Tibial nerve (tissue), 4 donors: ENCODE measurements at regions not wholly inside any gene's neighbourhood (a gene's known extent, or its start where the extent isn't known, plus 50 kb on each side); places are given as distances from the start of the nearest gene placed in this dataset.

Source experiments
- DNase-seq, 2 donors: peaks; one replicate each; pipeline ENCODE4 v3.0.0-alpha.2; 2019; ENCODE audit warnings: low spot score in 2 of 2
- H3K27ac ChIP-seq, 4 donors: fragments of 200-600 bp; sonication (generic) in 3 of 4; one replicate each; pipeline ENCODE4 v1.5.1; 2017 to 2019; ENCODE audit warnings: mild to moderate bottlenecking in 1 of 4
- H3K27me3 ChIP-seq, 2 donors: fragments of 200-600 bp; sonication (generic) in 1 of 2; one replicate each; pipeline versions ENCODE4 v1.5.1 to v1.6.0; 2017 to 2019
- H3K36me3 ChIP-seq, 3 donors: fragments of 200-600 bp; sonication (generic); one replicate each; pipeline ENCODE4 v1.5.1; 2018 to 2019
- H3K4me1 ChIP-seq, 4 donors: fragments of 200-600 bp; sonication (generic) in 3 of 4; one replicate each; pipeline ENCODE4 v1.5.1; 2017 to 2019
- H3K4me3 ChIP-seq, 4 donors: fragments of 200-600 bp; sonication (generic) in 3 of 4; one replicate each; pipeline ENCODE4 v1.5.1; 2017 to 2019; ENCODE audit warnings: mild to moderate bottlenecking in 1 of 4, moderate library complexity in 1 of 4
- H3K9me3 ChIP-seq, 4 donors: fragments of 200-600 bp; sonication (generic) in 3 of 4; one replicate each; pipeline ENCODE4 v1.5.1; 2017 to 2019
- EP300 ChIP-seq, 2 donors: sonication (generic); formaldehyde crosslinking; IDR thresholded peaks; one replicate each; pipeline ENCODE4 v1.6.1; 2017; ENCODE audit warnings: antibody characterized with exemption in 2 of 2, mild to moderate bottlenecking in 1 of 2
- POLR2A ChIP-seq, 2 donors: fragments of 450-650 bp; IDR thresholded peaks; one replicate each; pipeline ENCODE4 v1.6.1; 2017; ENCODE audit warnings: antibody characterized with exemption in 2 of 2, mild to moderate bottlenecking in 2 of 2, moderate library complexity in 2 of 2
- WGBS, 2 donors: methylation state at CpG; one replicate each; pipeline ENCODE4 v1.1.5; 2018; 5-methylcytosine and 5-hydroxymethylcytosine counted together
- TF ChIP-seq, protein P1 (sequence below), 5 experiments: fragments of 200-600 bp in 3 of 5; fragments of 450-650 bp in 2 of 5; sonication (generic) in 3 of 5; IDR thresholded peaks; one replicate each; pipeline ENCODE4 v1.5.1; 2016 to 2019; ENCODE audit warnings: antibody characterized with exemption in 5 of 5, mild to moderate bottlenecking in 3 of 5, moderate library complexity in 2 of 5

DNA sequence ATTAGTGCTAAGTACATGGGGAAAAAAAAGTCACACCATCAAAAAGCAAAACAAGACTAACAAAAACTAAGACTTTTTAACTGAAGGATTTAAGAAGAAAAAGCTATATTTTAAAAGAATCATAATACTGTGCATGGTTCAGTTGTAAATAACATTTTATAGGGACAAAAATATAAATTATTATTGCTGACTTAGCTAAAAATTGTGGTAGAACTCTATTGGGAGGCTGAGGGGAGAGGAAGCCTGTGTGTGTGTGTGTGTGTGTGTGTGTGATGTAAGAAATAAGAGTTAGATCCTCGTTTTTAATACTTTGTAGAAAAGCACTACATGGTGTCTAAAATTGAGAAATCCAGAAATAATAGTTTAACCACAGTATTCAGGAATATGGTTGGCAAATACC is 1950.9 kb upstream of the TENM3 start:
- no peaks in the 10 kb centered on the region for H3K9me3 ChIP-seq
- no peaks in the 10 kb centered on the region for H3K36me3 ChIP-seq
- TF ChIP-seq POLR2A (IDR thresholded peaks at IDR 0.05) (no peak), EP300 (IDR thresholded peaks at IDR 0.05) (no peak)
- TF ChIP-seq, protein P1, sequence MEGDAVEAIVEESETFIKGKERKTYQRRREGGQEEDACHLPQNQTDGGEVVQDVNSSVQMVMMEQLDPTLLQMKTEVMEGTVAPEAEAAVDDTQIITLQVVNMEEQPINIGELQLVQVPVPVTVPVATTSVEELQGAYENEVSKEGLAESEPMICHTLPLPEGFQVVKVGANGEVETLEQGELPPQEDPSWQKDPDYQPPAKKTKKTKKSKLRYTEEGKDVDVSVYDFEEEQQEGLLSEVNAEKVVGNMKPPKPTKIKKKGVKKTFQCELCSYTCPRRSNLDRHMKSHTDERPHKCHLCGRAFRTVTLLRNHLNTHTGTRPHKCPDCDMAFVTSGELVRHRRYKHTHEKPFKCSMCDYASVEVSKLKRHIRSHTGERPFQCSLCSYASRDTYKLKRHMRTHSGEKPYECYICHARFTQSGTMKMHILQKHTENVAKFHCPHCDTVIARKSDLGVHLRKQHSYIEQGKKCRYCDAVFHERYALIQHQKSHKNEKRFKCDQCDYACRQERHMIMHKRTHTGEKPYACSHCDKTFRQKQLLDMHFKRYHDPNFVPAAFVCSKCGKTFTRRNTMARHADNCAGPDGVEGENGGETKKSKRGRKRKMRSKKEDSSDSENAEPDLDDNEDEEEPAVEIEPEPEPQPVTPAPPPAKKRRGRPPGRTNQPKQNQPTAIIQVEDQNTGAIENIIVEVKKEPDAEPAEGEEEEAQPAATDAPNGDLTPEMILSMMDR (IDR thresholded peaks at IDR 0.05) = no peak
- no peak for DNase-seq
- H3K4me3 ChIP-seq = no peak overlapping the region
- H3K4me1 ChIP-seq = no peaks in the 10 kb centered on the region
- WGBS, 2 donors = 28 to 68% methylated on average over 1 of the region's 1 CpG
- H3K27me3 ChIP-seq = no peaks in the 10 kb centered on the region
- no peak overlapping the region for H3K27ac ChIP-seq

DNA sequence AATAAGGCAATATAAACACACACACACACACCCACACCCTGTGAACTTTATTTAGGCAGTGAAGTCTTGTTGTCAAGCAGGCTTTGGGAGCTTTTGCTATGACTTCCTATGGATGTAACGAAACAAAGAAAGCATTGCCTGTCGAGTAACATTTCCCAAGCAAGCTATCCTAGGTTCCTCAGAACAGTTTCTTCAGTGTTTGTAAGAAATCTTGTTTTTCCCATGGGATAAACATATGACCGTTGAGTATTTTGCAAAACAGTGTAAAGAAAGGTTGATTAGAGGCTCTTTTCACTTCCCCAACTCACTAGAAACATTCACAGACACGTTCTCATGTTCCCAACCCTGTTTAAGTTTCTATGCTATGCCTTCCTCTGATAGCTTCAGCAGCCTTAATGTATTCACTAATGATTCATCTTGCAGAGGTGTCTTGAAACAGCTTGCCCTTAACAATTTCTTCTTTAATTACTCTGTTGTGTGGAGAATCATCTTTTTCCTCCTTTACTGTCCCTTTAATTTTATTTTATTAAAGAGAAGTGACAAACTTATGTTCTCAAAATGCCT is 1947.1 kb upstream of the TENM3 start:
- TF ChIP-seq POLR2A (IDR thresholded peaks at IDR 0.05) = no peak
- TF ChIP-seq, protein P1 (IDR thresholded peaks at IDR 0.05) = no peak
- TF ChIP-seq EP300 (IDR thresholded peaks at IDR 0.05) = no peak
- Histone ChIP-seq H3K9me3 (no peaks in the 10 kb centered on the region), H3K27ac (no peak overlapping the region), H3K4me1 (no peaks in the 10 kb centered on the region), H3K27me3 (no peaks in the 10 kb centered on the region), H3K36me3 (no peaks in the 10 kb centered on the region), H3K4me3 (no peak overlapping the region)
- no peak for DNase-seq
- WGBS, 2 donors = 7 to 16% methylated on average over 4 of the region's 4 CpGs

DNA sequence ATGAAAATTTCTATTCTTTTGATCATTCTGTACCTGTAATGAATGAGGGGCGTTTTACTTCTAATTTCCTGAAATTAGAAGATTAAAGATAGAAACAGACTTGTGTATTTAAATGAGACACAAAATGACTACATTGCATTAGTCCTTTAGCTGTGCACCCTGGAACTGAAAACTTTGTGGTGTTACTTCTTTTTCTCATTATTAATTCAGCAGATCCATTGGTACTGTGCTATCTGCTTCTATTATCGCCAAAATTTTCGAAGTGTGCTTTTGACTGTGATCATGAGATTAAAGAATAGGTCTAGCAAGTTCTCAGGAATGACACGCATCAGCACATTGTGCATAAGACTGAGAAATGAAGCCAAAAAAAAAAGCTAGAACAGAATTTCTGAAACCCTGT is 1938.9 kb upstream of the TENM3 start:
- H3K4me3 ChIP-seq = no peak overlapping the region
- no peak overlapping the region for H3K27ac ChIP-seq
- no peak for DNase-seq
- no peaks in the 10 kb centered on the region for H3K27me3 ChIP-seq
- no peaks in the 10 kb centered on the region for H3K36me3 ChIP-seq
- 78 to 91% methylated on average over 4 of the region's 4 CpGs for WGBS, 2 donors
- no peaks in the 10 kb centered on the region for H3K4me1 ChIP-seq
- TF ChIP-seq POLR2A (IDR thresholded peaks at IDR 0.05) (no peak), EP300 (IDR thresholded peaks at IDR 0.05) (no peak)
- TF ChIP-seq, protein P1 (IDR thresholded peaks at IDR 0.05) = no peak
- no peaks in the 10 kb centered on the region for H3K9me3 ChIP-seq

DNA sequence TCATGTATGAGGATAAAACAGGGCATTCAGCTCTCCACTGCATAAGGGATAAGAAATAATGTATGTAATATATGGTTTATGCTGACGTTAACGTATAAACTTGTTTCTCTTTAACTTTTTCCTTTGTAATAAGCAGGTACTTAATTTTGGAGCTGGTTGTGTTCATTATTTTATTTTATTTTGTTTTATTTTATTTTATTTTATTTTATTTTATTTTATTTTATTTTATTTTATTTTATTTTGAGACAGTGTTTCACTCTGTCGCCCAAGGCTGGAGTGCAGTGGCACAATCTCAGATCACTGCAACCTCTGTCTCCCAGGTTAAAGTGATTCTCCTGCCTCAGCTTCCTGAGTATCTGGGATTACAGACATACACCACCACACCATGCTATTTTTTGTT is 1932.6 kb upstream of the TENM3 start:
- 98 to 99% methylated on average over 3 of the region's 3 CpGs for WGBS, 2 donors
- TF ChIP-seq POLR2A (IDR thresholded peaks at IDR 0.05) (no peak), EP300 (IDR thresholded peaks at IDR 0.05) (no peak)
- TF ChIP-seq, protein P1 (IDR thresholded peaks at IDR 0.05) = no peak
- Histone ChIP-seq H3K36me3 (no peaks in the 10 kb centered on the region), H3K27ac (no peak overlapping the region), H3K9me3 (no peaks in the 10 kb centered on the region), H3K4me3 (no peak overlapping the region), H3K27me3 (no peaks in the 10 kb centered on the region), H3K4me1 (no peaks in the 10 kb centered on the region)
- no peak for DNase-seq

DNA sequence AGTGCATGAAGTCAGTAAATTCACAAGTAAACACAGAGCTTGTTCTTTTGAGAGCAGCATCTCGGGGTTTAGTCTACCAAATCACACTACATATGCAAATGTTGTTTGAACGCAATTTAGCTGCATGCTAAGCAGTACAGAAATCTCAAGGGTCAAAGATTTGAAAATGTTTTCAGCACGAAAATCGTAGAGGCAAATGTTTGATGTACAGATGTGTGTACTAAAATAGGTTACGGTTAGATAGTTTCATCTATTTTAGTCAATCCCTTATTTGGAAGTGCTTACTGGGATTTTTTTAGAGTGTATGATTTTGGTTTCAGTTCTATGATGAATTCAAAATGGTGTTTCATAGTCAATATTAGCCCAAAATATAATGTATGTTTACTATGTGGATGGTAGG is 1928.2 kb upstream of the TENM3 start:
- TF ChIP-seq, protein P1 (IDR thresholded peaks at IDR 0.05) = no peak
- TF ChIP-seq EP300 (IDR thresholded peaks at IDR 0.05) (no peak), POLR2A (IDR thresholded peaks at IDR 0.05) (no peak)
- no peaks in the 10 kb centered on the region for H3K4me1 ChIP-seq
- H3K36me3 ChIP-seq = no peaks in the 10 kb centered on the region
- H3K9me3 ChIP-seq = no peaks in the 10 kb centered on the region
- H3K4me3 ChIP-seq = no peak overlapping the region
- no peak for DNase-seq
- no peaks in the 10 kb centered on the region for H3K27me3 ChIP-seq
- WGBS, 2 donors = 36 to 62% methylated on average over 5 of the region's 5 CpGs
- no peak overlapping the region for H3K27ac ChIP-seq
